HEK293 (cell line): ENCODE measurements at regions not wholly inside any gene's neighbourhood (a gene's known extent, or its start where the extent isn't known, plus 50 kb on each side); places are given as distances from the start of the nearest gene placed in this dataset.
"Not testable (repeated sequence)": the region's sequence is repeated elsewhere in the genome, so short reads cannot be mapped to it uniquely, and the experiment has no call there.

ENCODE experiments used
- CTCF ChIA-PET: fragments of 350-600 bp; formaldehyde crosslinking; extraction: SDS; loops from one replicate; lab custom pipeline; 2021; ENCODE audit warnings: antibody characterized with exemption; lab: Yijun Ruan, JAX
- POLR2A ChIA-PET: fragments of 300-600 bp; formaldehyde crosslinking; extraction: SDS; loops from one replicate; lab custom pipeline; 2020; ENCODE audit warnings: antibody characterized with exemption, inconsistent platforms; lab: Yijun Ruan, JAX
- H3K27ac ChIP-seq: fragments of 200-500 bp; sonication (Bioruptor generic); 2 replicates; pipeline ENCODE4 v1.5.1; 2014; ENCODE audit warnings: low read depth, low read length, control low read depth, inconsistent platforms; ENCODE audit errors: extremely low read depth
- H3K36me3 ChIP-seq, 2 experiments: fragments of 200-500 bp in 1 of 2; sonication (Bioruptor generic) in 1 of 2; 1 replicate in 1 of 2; 2 replicates in 1 of 2; pipeline ENCODE4 v1.5.1; 2014 to 2017; ENCODE audit warnings: inconsistent platforms in 2 of 2, low read length in 2 of 2; ENCODE audit not compliant: control insufficient read depth in 2 of 2, insufficient read depth in 1 of 2
- H3K4me1 ChIP-seq: fragments of 200-500 bp; sonication (Bioruptor generic); 2 replicates; pipeline ENCODE4 v1.5.1; 2014; ENCODE audit warnings: mild to moderate bottlenecking, low read length, inconsistent platforms; ENCODE audit not compliant: control insufficient read depth, insufficient read depth
- H3K4me3 ChIP-seq: 2 replicates; pipeline ENCODE4 v1.5.1; 2011; ENCODE audit warnings: low read depth, mild to moderate bottlenecking, control low read depth, low read length, moderate library complexity
- H3K9me3 ChIP-seq: fragments of 200-500 bp; sonication (Bioruptor generic); 2 replicates; pipeline ENCODE4 v1.5.1; 2014; ENCODE audit warnings: low read depth, low read length, inconsistent platforms; ENCODE audit not compliant: control insufficient read depth, insufficient read depth
- ATF2 ChIP-seq: fragments of 450-650 bp; formaldehyde crosslinking; IDR thresholded peaks from 2 replicates; pipeline ENCODE4 v1.5.1; 2016; ENCODE audit warnings: missing biosample characterization, missing genetic modification characterization, low read depth
- CTCF ChIP-seq: fragments of 450-650 bp; formaldehyde crosslinking; IDR thresholded peaks from 2 replicates; pipeline ENCODE4 v1.5.1; 2016; ENCODE audit warnings: missing biosample characterization, missing genetic modification characterization
- EGR2 ChIP-seq: fragments of 450-650 bp; formaldehyde crosslinking; IDR thresholded peaks from 2 replicates; pipeline ENCODE4 v1.5.1; 2016; ENCODE audit warnings: low read depth, missing biosample characterization, missing genetic modification characterization
- INSM2 ChIP-seq: fragments of 450-650 bp; formaldehyde crosslinking; IDR thresholded peaks from 2 replicates; pipeline ENCODE4 v1.5.1; 2016; ENCODE audit warnings: missing biosample characterization, missing genetic modification characterization
- SP2 ChIP-seq: fragments of 450-650 bp; formaldehyde crosslinking; IDR thresholded peaks from 2 replicates; pipeline ENCODE4 v1.5.1; 2016; ENCODE audit warnings: missing biosample characterization, missing genetic modification characterization
- ZEB2 ChIP-seq: fragments of 450-650 bp; formaldehyde crosslinking; IDR thresholded peaks from 2 replicates; pipeline ENCODE4 v1.5.1; 2016; ENCODE audit warnings: missing biosample characterization, missing genetic modification characterization
- ZNF146 ChIP-seq: fragments of 450-650 bp; formaldehyde crosslinking; IDR thresholded peaks from 2 replicates; pipeline ENCODE4 v1.5.1; 2016; ENCODE audit warnings: missing biosample characterization, missing genetic modification characterization
- ZNF324 ChIP-seq: fragments of 450-650 bp; formaldehyde crosslinking; IDR thresholded peaks from 2 replicates; pipeline ENCODE4 v1.5.1; 2016; ENCODE audit warnings: missing biosample characterization, missing genetic modification characterization
- ZNF449 ChIP-seq: fragments of 450-650 bp; formaldehyde crosslinking; IDR thresholded peaks from 2 replicates; pipeline ENCODE4 v1.5.1; 2017; ENCODE audit warnings: missing biosample characterization, mild to moderate bottlenecking, missing genetic modification characterization, moderate library complexity
- ZNF529 ChIP-seq: fragments of 450-650 bp; formaldehyde crosslinking; IDR thresholded peaks from 2 replicates; pipeline ENCODE4 v1.5.1; 2017; ENCODE audit warnings: missing genetic modification characterization, missing biosample characterization; ENCODE audit not compliant: insufficient replicate concordance
- ZNF560 ChIP-seq: fragments of 450-650 bp; formaldehyde crosslinking; IDR thresholded peaks from 2 replicates; pipeline ENCODE4 v1.5.1; 2017; ENCODE audit warnings: missing biosample characterization, missing genetic modification characterization, borderline replicate concordance
- ZNF571 ChIP-seq: fragments of 450-650 bp; formaldehyde crosslinking; IDR thresholded peaks from 2 replicates; pipeline ENCODE4 v1.5.0; 2017; ENCODE audit warnings: missing biosample characterization, missing genetic modification characterization
- ZNF610 ChIP-seq: fragments of 450-650 bp; formaldehyde crosslinking; IDR thresholded peaks from 2 replicates; pipeline ENCODE4 v1.5.1; 2016; ENCODE audit warnings: missing biosample characterization, missing genetic modification characterization, borderline replicate concordance
- ZNF645 ChIP-seq: fragments of 450-650 bp; formaldehyde crosslinking; IDR thresholded peaks from 2 replicates; pipeline ENCODE4; 2016; ENCODE audit warnings: missing biosample characterization, missing genetic modification characterization
- ZNF776 ChIP-seq: fragments of 450-650 bp; formaldehyde crosslinking; IDR thresholded peaks from 2 replicates; pipeline ENCODE4 v1.5.0; 2017; ENCODE audit warnings: missing biosample characterization, missing genetic modification characterization, borderline replicate concordance
- ZSCAN16 ChIP-seq: fragments of 450-650 bp; formaldehyde crosslinking; IDR thresholded peaks from 2 replicates; pipeline ENCODE4 v1.5.1; 2016; ENCODE audit warnings: missing biosample characterization, missing genetic modification characterization

- no peak for TF ChIP-seq ZEB2 (tag by site-specific recombination)
These were observed 638.5 kb upstream of the MIS18BP1 start (continued) for GRCh38 chr14:45891417-45892080.

GRCh38 chr14:45888766-45889285 lies 635.8 kb upstream of the MIS18BP1 start:
- H3K36me3 ChIP-seq, POLR2A ChIA-PET, H3K9me3 ChIP-seq, H3K4me3 ChIP-seq, H3K4me1 ChIP-seq, CTCF ChIA-PET, H3K27ac ChIP-seq: not testable (repeated sequence)

GRCh38 chr14:45877981-45878380 lies 625.0 kb upstream of the MIS18BP1 start:
- Histone ChIP-seq H3K4me1 (no peaks in the 10 kb centered on the region), H3K27ac (no peak overlapping the region), H3K9me3 (no peaks in the 10 kb centered on the region), H3K4me3 (no peak overlapping the region), H3K36me3 (no peaks in the 10 kb centered on the region)
- no peak for TF ChIP-seq ZSCAN16 (tag by site-specific recombination)
- TF ChIP-seq ZNF776 (tag by site-specific recombination): no peak
- no peak for TF ChIP-seq ATF2 (tag by site-specific recombination)
- no peak for TF ChIP-seq ZNF560
- ChIA-PET POLR2A (no interaction called here), CTCF (no interaction called here)

GRCh38 chr14:45868863-45869262 lies 615.9 kb upstream of the MIS18BP1 start:
- H3K9me3 ChIP-seq: no peaks in the 10 kb centered on the region
- H3K27ac ChIP-seq: no peak overlapping the region
- CTCF ChIA-PET: no interaction called here
- no peaks in the 10 kb centered on the region for H3K4me1 ChIP-seq
- H3K36me3 ChIP-seq: no peaks in the 10 kb centered on the region
- TF ChIP-seq ZNF645: no peak
- TF ChIP-seq ZNF529 (tag by site-specific recombination): no peak
- TF ChIP-seq SP2 (tag by site-specific recombination): no peak
- no peak for TF ChIP-seq CTCF
- TF ChIP-seq, all 188 proteins: peak for 0
- no peak overlapping the region for H3K4me3 ChIP-seq
- POLR2A ChIA-PET: no interaction called here

- no peak overlapping the region for H3K4me3 ChIP-seq
- no peaks in the 10 kb centered on the region for H3K9me3 ChIP-seq
- no peaks in the 10 kb centered on the region for H3K4me1 ChIP-seq
- no peak overlapping the region for H3K27ac ChIP-seq
- H3K36me3 ChIP-seq: no peaks in the 10 kb centered on the region
- POLR2A ChIA-PET: no interaction called here
- CTCF ChIA-PET: no interaction called here
- no peak for TF ChIP-seq INSM2 (tag by site-specific recombination)
- TF ChIP-seq ZNF571 (tag by site-specific recombination): no peak
- no peak for TF ChIP-seq ZNF449 (tag by site-specific recombination)
- TF ChIP-seq ZNF324 (tag by site-specific recombination): no peak
- TF ChIP-seq EGR2 (tag by site-specific recombination): no peak
- TF ChIP-seq ZNF610 (tag by site-specific recombination): no peak
- no peak for TF ChIP-seq ZNF146
These were observed 615.4 kb upstream of the MIS18BP1 start for GRCh38 chr14:45868377-45868776.
